ENCODE measurements at regions not wholly inside any gene's neighbourhood (a gene's known extent, or its start where the extent isn't known, plus 50 kb on each side); places are given as distances from the start of the nearest gene placed in this dataset.

GRCh38 chr6:116990679-116991078 is 113.6 kb downstream of the RFX6 start:
- TF ChIP-seq CREB1 (IDR thresholded peaks at IDR 0.05): no peak
- no peak for TF ChIP-seq CREB1 (CRISPR knock-in tag; IDR thresholded peaks at IDR 0.05)
- no peak for TF ChIP-seq ATAD3A (CRISPR knock-in tag; IDR thresholded peaks at IDR 0.05)

All from HepG2 (cell line).